Vagina (tissue), 2 donors: ENCODE measurements at regions not wholly inside any gene's neighbourhood (a gene's known extent, or its start where the extent isn't known, plus 50 kb on each side); places are given as distances from the start of the nearest gene placed in this dataset.
"Not testable (repeated sequence)": the region's sequence is repeated elsewhere in the genome, so short reads cannot be mapped to it uniquely, and the experiment has no call there.

ENCODE experiments used
- POLR2AphosphoS5 ChIP-seq, 2 donors: sonication (generic); formaldehyde crosslinking; IDR thresholded peaks; one replicate each; pipeline ENCODE4 v1.9.0; 2017; ENCODE audit warnings: antibody characterized with exemption in 2 of 2, mild to moderate bottlenecking in 2 of 2, low read depth in 1 of 2; ENCODE audit not compliant: insufficient read depth in 1 of 2
- TF ChIP-seq, protein P1 (sequence below), 3 experiments: fragments of 450-650 bp in 2 of 3; fragments of 200-600 bp in 1 of 3; sonication (generic) in 1 of 3; IDR thresholded peaks; one replicate each; pipeline ENCODE4 v1.5.1; 2017 to 2019; ENCODE audit warnings: antibody characterized with exemption in 3 of 3, mild to moderate bottlenecking in 2 of 3, moderate library complexity in 2 of 3

DNA sequence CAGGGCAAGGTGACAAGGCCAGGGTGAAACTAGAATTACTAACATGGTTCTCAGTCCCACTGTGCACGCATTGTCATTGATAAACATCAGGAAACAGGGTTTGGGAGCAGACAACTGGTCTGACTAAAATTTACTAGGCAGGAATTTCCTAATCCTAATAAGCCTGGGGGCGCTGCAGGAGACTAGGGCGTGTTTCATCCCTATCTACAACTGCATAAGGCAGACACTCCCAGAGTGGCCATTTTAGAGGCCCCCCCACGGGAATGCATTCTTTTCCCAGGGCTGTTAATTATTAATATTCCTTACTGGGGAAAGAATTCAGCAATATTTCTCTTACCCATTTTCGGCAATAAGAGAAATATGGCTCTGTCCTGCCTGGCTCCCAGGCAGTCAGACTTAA lies 103.6 kb upstream of the PCDH20 start:
- not testable (repeated sequence) for TF ChIP-seq POLR2AphosphoS5 (IDR thresholded peaks at IDR 0.05; ENCODE audit: insufficient read depth in 1 of 2, low read depth in 1 of 2)
- TF ChIP-seq, protein P1, sequence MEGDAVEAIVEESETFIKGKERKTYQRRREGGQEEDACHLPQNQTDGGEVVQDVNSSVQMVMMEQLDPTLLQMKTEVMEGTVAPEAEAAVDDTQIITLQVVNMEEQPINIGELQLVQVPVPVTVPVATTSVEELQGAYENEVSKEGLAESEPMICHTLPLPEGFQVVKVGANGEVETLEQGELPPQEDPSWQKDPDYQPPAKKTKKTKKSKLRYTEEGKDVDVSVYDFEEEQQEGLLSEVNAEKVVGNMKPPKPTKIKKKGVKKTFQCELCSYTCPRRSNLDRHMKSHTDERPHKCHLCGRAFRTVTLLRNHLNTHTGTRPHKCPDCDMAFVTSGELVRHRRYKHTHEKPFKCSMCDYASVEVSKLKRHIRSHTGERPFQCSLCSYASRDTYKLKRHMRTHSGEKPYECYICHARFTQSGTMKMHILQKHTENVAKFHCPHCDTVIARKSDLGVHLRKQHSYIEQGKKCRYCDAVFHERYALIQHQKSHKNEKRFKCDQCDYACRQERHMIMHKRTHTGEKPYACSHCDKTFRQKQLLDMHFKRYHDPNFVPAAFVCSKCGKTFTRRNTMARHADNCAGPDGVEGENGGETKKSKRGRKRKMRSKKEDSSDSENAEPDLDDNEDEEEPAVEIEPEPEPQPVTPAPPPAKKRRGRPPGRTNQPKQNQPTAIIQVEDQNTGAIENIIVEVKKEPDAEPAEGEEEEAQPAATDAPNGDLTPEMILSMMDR (IDR thresholded peaks at IDR 0.05) = not testable (repeated sequence)
